ENCODE measurements at regions not wholly inside any gene's neighbourhood (a gene's known extent, or its start where the extent isn't known, plus 50 kb on each side); places are given as distances from the start of the nearest gene placed in this dataset.

GRCh38 chr14:53881161-53881871 lies 75.3 kb downstream of the BMP4 start:
- Histone ChIP-seq H3K27ac (ENCODE audit: control insufficient read depth, insufficient read depth, low read length) (no peak overlapping the region), H3K9ac (ENCODE audit: control insufficient read depth, extremely low read depth, insufficient read depth, low read length) (no peak overlapping the region), H3K9me1 (ENCODE audit: control insufficient read depth, extremely low read depth, insufficient read depth, low read length) (no peaks in the 10 kb centered on the region), H4K20me1 (ENCODE audit: control insufficient read depth, extremely low read depth, insufficient read depth, low read length) (no peaks in the 10 kb centered on the region), H3K4me2 (ENCODE audit: control insufficient read depth, extremely low read depth, insufficient read depth, low read depth, low read length) (no peak overlapping the region), H3K27me3 (ENCODE audit: control insufficient read depth, extremely low read depth, insufficient read depth, low read length) (peaks cover 4% of the 10 kb centered on the region), H3K36me3 (ENCODE audit: control insufficient read depth in 2 of 2, extremely low read depth in 1 of 2, insufficient read depth in 2 of 2, low read length in 2 of 2) (no peaks in the 10 kb centered on the region), H3K79me2 (ENCODE audit: control insufficient read depth, insufficient read depth, low read length) (no peaks in the 10 kb centered on the region), H3K4me3 (ENCODE audit: control insufficient read depth in 2 of 3, extremely low read depth in 1 of 3, insufficient read depth in 2 of 3, low read depth in 1 of 3, low read length in 3 of 3) (no peak overlapping the region), H3K9me3 (ENCODE audit: control insufficient read depth, low read depth, low read length) (no peaks in the 10 kb centered on the region), H2AFZ (ENCODE audit: control insufficient read depth, low read length) (no peak overlapping the region), H3K4me1 (ENCODE audit: control insufficient read depth, extremely low read depth, insufficient read depth, low read length) (no peaks in the 10 kb centered on the region)
- dilution Hi-C loops (cut with MboI; ENCODE audit: extremely low pct_ligation_motif_present, low sequenced_read_pairs) = no loop called here
- DNase-seq (ENCODE audit: low read depth, low spot score) (no peak), FAIRE-seq (no peak)
- TF ChIP-seq EZH2 (IDR thresholded peaks at IDR 0.05; ENCODE audit: low read length) = no peak
- TF ChIP-seq CTCF (optimal IDR thresholded peaks at IDR 0.05 in 1 of 3, IDR thresholded peaks at IDR 0.05 in 1 of 3, conservative IDR thresholded peaks at IDR 0.05 in 1 of 3; ENCODE audit: extremely low read depth in 1 of 3, insufficient read depth in 2 of 3, low read length in 3 of 3) = no peak

GRCh38 chr14:53880761-53881160 lies 75.9 kb downstream of the BMP4 start:
- TF ChIP-seq EZH2 (IDR thresholded peaks at IDR 0.05; ENCODE audit: low read length) (no peak), CTCF (optimal IDR thresholded peaks at IDR 0.05 in 1 of 3, IDR thresholded peaks at IDR 0.05 in 1 of 3, conservative IDR thresholded peaks at IDR 0.05 in 1 of 3; ENCODE audit: extremely low read depth in 1 of 3, insufficient read depth in 2 of 3, low read length in 3 of 3) (no peak)
- no peaks in the 10 kb centered on the region for H3K9me3 ChIP-seq (ENCODE audit: control insufficient read depth, low read depth, low read length)
- H4K20me1 ChIP-seq (ENCODE audit: control insufficient read depth, extremely low read depth, insufficient read depth, low read length) = no peaks in the 10 kb centered on the region
- H3K4me3 ChIP-seq (ENCODE audit: control insufficient read depth in 2 of 3, extremely low read depth in 1 of 3, insufficient read depth in 2 of 3, low read depth in 1 of 3, low read length in 3 of 3) = no peak overlapping the region
- DNase-seq (ENCODE audit: low read depth, low spot score) (no peak), FAIRE-seq (no peak)
- H3K4me2 ChIP-seq (ENCODE audit: control insufficient read depth, extremely low read depth, insufficient read depth, low read depth, low read length) = no peak overlapping the region
- H3K27me3 ChIP-seq (ENCODE audit: control insufficient read depth, extremely low read depth, insufficient read depth, low read length) = peaks cover 3% of the 10 kb centered on the region
- H3K4me1 ChIP-seq (ENCODE audit: control insufficient read depth, extremely low read depth, insufficient read depth, low read length) = no peaks in the 10 kb centered on the region
- no peaks in the 10 kb centered on the region for H3K9me1 ChIP-seq (ENCODE audit: control insufficient read depth, extremely low read depth, insufficient read depth, low read length)
- H3K79me2 ChIP-seq (ENCODE audit: control insufficient read depth, insufficient read depth, low read length) = no peaks in the 10 kb centered on the region
- H3K9ac ChIP-seq (ENCODE audit: control insufficient read depth, extremely low read depth, insufficient read depth, low read length) = no peak overlapping the region
- dilution Hi-C loops (cut with MboI; ENCODE audit: extremely low pct_ligation_motif_present, low sequenced_read_pairs) = no loop called here
- H3K36me3 ChIP-seq (ENCODE audit: control insufficient read depth in 2 of 2, extremely low read depth in 1 of 2, insufficient read depth in 2 of 2, low read length in 2 of 2) = no peaks in the 10 kb centered on the region
- no peak overlapping the region for H3K27ac ChIP-seq (ENCODE audit: control insufficient read depth, insufficient read depth, low read length)
- no peak overlapping the region for H2AFZ ChIP-seq (ENCODE audit: control insufficient read depth, low read length)

All from keratinocyte (primary cell).